GM18520 (cell line): ENCODE measurements at regions not wholly inside any gene's neighbourhood (a gene's known extent, or its start where the extent isn't known, plus 50 kb on each side); places are given as distances from the start of the nearest gene placed in this dataset.
A peak's percentile ranks its signal among the peaks of the same experiment; 100 is the strongest.
"Not testable (repeated sequence)": the region's sequence is repeated elsewhere in the genome, so short reads cannot be mapped to it uniquely, and the experiment has no call there.

ENCODE experiments used
- ATAC-seq: cut with Tn5 transposase; IDR thresholded peaks from one replicate; pipeline ENCODE4 v1.9.1; 2021; ENCODE audit not compliant: unreplicated experiment

DNA sequence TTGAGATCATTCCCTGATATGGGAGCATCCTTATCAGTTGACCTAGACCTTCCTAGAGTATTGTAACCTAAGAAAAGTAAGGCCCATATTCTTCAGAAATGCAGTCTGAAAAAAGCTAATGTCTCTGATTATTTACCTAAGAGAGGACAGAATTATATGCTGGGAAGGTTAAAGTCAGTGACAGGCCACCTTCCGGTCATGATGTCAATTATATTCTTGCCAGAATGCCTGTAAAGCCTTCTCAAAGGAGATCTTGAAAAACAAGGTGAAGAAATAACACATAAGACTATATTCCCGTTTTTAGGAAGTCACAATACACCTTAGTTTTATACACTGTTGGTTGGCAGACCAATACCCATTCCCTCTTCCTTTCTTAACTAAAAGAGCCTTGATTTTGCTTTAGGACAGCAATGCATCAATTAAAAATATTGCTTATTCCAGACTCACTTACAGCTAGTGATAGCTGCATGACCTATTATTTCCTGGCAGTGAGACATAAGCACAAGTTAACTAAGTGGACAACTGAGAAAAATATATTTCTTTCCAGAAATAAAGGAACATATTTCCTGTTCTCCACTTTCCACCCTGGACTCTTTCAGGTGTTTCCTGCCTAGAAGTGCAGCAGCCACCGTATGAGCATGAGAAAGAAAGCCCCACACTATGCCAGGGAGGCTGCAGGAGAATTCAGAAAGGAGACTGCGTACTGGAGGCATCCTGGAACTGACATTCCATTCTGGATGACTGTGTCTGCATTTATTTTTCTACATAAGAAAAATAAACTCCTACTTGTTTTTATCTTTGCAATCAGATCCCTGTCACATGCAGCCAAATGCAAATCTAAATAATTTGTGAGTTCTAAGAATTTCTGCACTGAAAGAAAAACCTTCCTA is 332.9 kb upstream of the PTBP2 start:
- no peak for ATAC-seq

DNA sequence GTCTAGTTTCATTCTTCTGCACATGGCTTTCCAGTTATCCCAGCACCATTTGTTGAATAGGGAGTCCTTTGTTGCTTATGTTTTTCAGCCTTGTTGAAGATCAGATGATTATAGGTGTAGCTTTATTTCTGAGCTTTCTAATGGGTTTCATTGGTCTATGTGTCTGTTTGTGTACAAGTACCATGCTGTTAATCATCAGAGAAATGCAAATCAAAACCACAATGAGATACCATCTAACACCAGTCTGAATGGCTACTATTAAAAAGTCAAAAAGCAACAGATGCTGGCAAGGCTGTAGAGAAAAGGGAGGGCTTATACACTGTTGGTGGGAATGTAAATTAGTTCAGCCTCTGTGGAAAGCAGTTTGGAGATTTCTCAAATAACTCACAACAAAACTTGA is 321.5 kb upstream of the PTBP2 start:
- no peak for ATAC-seq

- no peak for ATAC-seq
Measured at GRCh38 chr1:96409087-96409486, 312.5 kb upstream of the PTBP2 start.

GRCh38 chr1:96409689-96410088 is 311.9 kb upstream of the PTBP2 start:
- no peak for ATAC-seq

GRCh38 chr1:96411006-96411405 is 310.6 kb upstream of the PTBP2 start:
- ATAC-seq: no peak

DNA sequence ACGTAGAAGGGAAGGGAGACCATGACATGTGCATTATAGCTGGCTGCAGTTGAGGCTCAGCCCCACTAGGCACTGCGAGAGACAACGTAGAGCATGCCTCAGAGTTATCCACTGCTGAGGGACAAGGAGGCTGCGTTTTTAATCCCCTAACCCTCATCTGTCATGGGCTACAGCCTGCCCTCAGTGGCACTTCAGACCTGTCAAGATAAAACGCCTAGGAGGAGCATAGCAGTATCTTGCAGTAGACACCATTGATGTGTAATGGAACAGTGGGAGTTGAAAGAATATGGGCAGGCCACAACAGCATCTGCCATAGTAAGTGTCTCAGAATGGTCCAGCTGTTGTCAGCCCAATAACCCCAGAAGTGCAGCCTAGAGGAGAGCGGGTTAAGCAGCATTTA is 307.0 kb upstream of the PTBP2 start:
- ATAC-seq: no peak

DNA sequence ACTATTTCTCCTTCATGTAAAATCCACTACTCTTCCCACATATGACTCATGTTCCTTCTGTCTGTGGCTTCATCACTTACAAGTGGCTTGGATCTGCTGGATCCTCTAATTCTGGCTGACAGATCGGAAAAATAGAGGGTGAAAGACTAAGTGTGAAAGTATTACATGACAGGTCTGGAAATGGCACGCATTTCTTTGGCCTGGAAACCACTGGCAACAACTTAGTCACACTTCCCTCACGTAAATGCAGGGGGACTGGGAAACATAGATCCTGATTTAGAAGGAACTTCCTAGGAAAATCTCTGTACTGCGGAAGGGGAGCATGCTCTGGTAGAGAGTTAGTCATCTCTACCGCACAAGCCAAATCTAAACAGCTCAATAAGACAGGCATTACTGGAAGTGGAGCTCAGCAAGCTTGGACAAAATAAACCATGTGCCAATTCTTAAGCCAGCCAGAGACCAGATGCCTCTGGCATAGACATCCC is 305.4 kb upstream of the PTBP2 start:
- ATAC-seq: no peak

GRCh38 chr1:96416701-96417444 is 304.7 kb upstream of the PTBP2 start:
- ATAC-seq: peak; percentile 97

DNA sequence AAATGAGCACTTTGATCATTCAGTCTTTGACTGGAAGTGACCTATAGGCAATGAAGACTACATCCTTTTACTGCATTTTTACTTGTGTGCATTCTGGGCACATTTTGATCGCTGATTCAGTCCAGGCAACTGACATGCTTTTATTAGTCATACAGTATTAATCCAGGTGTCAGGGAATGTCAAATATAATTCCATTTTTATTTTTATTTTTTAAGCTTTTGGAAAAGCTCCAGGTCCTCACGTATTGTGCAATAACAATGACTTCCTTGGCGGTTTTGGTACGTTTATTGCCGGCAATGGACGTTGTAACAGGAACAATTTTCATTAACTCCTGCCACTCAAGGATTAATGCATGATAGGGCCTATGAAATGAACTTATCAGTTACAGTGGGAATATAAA is 302.6 kb upstream of the PTBP2 start:
- ATAC-seq: no peak

DNA sequence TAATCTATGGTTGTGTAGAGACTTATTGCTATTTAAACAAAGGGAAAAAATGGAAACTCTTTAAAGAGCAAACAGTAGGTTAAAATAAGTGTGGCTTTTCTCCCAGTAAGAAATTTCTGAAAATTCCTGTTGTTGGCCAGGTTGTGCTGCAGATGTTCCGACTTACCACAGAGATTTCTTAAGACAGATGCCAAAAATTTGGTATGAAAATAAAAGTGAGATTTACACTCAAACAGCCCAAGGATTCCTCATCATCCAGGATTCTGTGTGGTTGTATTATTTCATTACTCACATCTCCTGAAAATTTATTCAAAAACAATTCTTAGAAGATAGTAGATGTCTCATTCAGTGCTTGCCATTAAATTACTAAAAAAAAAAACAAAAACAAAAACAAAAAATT is 296.7 kb upstream of the PTBP2 start:
- no peak for ATAC-seq

GRCh38 chr1:96425382-96426129 is 296.0 kb upstream of the PTBP2 start:
- no peak for ATAC-seq

DNA sequence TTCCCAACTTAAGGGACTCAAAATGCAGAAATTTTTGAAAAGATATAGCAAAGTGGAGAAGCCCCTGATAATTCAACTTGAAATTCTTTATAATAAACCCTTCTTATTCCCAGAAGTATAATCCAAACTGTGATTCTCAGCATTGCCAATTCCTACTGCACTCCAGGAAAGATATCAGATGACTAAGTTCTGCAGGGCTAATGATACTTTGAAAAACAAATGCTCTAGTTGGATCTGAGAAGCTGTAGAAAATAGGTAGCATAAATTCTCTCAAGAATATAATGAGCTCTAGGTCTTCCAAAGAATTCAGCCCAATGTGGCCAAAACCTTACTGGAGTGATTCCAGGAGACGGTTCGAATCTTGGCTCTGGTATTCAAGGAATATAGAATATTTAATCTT is 294.0 kb upstream of the PTBP2 start:
- ATAC-seq: no peak

GRCh38 chr1:96445302-96445701 is 276.3 kb upstream of the PTBP2 start:
- ATAC-seq: no peak

GRCh38 chr1:96464066-96464465 is 257.5 kb upstream of the PTBP2 start:
- ATAC-seq: no peak

DNA sequence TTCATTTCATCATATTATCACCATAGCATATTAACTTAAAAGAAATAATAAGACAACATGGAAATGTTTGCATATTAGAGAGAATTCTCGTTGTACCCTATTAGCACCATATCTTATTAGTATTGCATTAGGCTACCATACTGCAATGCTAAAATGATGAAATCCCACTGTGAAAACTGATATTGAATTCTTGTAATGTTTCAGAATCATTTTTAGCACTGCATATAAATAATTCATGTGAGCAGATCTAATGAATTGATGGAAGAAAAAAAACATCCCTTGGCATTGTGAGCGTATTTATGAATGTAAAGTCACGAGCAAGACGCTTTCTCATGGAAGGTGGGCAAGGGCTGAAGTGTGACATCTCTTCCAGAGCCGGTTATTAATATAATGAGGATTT is 257.1 kb upstream of the PTBP2 start:
- no peak for ATAC-seq

DNA sequence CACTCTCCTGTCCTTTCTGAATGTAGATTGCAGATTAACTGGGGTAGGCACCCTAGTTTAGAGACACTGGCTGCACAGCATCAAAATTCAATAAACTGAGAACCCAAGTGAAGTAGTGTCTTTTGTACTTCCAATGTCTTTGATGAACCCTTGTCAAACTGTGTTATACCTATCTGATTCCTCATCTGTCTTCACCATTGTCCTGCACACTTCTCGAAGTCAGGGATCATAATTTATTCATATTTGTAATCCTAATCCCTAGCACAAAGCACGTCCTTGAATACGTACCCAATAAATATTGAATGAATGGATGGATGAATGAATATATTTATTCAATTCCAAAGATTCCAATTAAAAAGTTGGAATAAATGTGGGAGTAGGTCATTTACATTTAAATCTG is 256.6 kb upstream of the PTBP2 start:
- no peak for ATAC-seq

DNA sequence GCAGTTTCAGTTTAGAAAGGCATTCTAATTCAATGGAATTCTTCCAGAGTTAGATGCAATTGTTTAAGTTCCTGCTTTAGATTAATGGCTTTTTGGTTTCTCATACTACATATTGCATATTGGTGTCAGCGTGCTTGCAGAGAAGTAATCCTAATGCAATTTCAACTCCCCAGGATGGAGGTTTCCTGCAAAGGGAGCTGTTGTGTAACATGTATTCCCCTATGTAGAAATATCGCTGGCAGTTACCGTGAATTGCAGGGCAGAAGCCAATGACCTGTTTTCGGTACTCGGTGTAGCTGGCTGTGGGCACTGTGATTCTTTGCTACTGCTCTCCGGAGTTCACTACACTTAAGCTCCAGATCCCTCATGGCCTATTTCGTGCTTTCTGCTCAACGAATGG is 256.1 kb upstream of the PTBP2 start:
- no peak for ATAC-seq

DNA sequence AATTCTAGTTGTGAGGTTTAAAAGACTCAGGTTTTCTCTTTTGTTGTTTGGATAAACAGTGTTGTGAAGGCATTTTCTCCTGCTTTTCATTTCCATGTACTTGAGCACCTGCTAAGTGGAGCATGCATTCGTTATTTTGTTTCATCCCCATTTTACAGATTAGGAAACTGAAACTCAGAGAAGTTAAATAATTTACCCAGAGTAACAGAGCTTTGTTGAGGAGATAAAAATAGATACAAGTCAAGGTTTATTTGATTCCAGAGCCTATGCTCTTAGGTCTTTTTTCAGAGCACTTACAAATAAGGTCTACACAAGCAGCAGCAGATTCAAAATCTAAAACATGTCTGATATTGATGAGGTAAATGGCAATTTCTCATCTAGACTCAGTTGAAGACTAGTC is 254.7 kb upstream of the PTBP2 start:
- ATAC-seq: no peak

- not testable (repeated sequence) for ATAC-seq
Measured at GRCh38 chr1:96469726-96470125, 251.9 kb upstream of the PTBP2 start.

- ATAC-seq: no peak
Measured at GRCh38 chr1:96472471-96472870, 249.1 kb upstream of the PTBP2 start.

DNA sequence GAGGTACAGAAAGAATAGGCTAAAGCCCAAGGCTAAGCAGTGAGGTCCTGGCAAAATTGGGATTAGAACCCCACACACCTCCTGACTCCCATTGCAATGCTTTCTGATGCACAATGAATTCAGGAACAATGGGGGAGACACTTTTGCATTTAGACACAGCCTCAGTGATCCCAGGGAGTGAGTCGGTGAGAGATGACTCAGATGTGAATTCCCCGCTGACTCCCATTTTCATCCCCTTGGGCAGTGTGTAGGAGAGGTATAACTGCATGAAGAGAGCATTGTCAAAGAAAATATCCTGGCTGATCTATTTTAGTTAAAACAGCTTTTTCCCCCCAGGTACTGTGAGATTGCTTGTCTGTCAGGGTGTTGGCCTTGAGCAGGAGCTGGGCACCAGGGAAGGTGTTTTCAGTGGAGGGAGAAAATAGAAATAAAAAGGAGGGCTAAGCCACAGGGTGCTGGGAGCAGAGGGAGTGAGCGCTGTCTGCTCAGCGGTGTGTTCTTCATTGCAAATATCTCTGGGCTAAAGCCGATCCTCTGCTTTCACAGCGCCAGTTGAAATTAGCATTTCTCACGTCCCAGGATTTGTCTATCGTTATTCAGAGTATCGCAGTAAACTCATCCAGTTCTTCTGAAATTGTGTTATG is 247.7 kb upstream of the PTBP2 start:
- no peak for ATAC-seq
